Colon (tissue), 2 donors: ENCODE measurements at regions not wholly inside any gene's neighbourhood (a gene's known extent, or its start where the extent isn't known, plus 50 kb on each side); places are given as distances from the start of the nearest gene placed in this dataset.

Source experiments
- FAIRE-seq: peaks from 2 replicates; lab custom pipeline; 2012; peaks lifted over from hg19 to GRCh38; lab: Jason Lieb, UNC
- donor health status: control.
- donor health status: control.

- FAIRE-seq: no peak
Observed at GRCh38 chr9:30697958-30698357, 1686.5 kb upstream of the ACO1 start.

GRCh38 chr9:30711591-30711990 lies 1672.9 kb upstream of the ACO1 start:
- FAIRE-seq: no peak

- FAIRE-seq: no peak
Observed at GRCh38 chr9:30713243-30713642, 1671.2 kb upstream of the ACO1 start.

GRCh38 chr9:30714389-30714788 lies 1670.1 kb upstream of the ACO1 start:
- FAIRE-seq: no peak

GRCh38 chr9:30718483-30718882 lies 1666.0 kb upstream of the ACO1 start:
- no peak for FAIRE-seq

GRCh38 chr9:30722065-30722464 lies 1662.4 kb upstream of the ACO1 start:
- FAIRE-seq: no peak

- FAIRE-seq: no peak
Observed at GRCh38 chr9:30723656-30724055, 1660.8 kb upstream of the ACO1 start.

- FAIRE-seq: no peak
Observed at GRCh38 chr9:30732060-30732459, 1652.4 kb upstream of the ACO1 start.

GRCh38 chr9:30744871-30745270 lies 1639.6 kb upstream of the ACO1 start:
- FAIRE-seq: no peak

GRCh38 chr9:30746589-30746988 lies 1637.9 kb upstream of the ACO1 start:
- peak; percentile 76 for FAIRE-seq

GRCh38 chr9:30757723-30758122 lies 1626.7 kb upstream of the ACO1 start:
- no peak for FAIRE-seq

GRCh38 chr9:30758726-30759446 lies 1625.6 kb upstream of the ACO1 start:
- no peak for FAIRE-seq

GRCh38 chr9:30765318-30765717 lies 1619.1 kb upstream of the ACO1 start:
- no peak for FAIRE-seq

GRCh38 chr9:30771163-30771708 lies 1613.2 kb upstream of the ACO1 start:
- FAIRE-seq: no peak

- no peak for FAIRE-seq
Observed at GRCh38 chr9:30771760-30772159, 1612.7 kb upstream of the ACO1 start.

- no peak for FAIRE-seq
Observed at GRCh38 chr9:30773427-30773826, 1611.0 kb upstream of the ACO1 start.

GRCh38 chr9:30774326-30774725 lies 1610.1 kb upstream of the ACO1 start:
- no peak for FAIRE-seq

- FAIRE-seq: no peak
Observed at GRCh38 chr9:30775236-30775635, 1609.2 kb upstream of the ACO1 start.

- no peak for FAIRE-seq
Observed at GRCh38 chr9:30796764-30797163, 1587.7 kb upstream of the ACO1 start.

GRCh38 chr9:30799527-30800101 lies 1584.8 kb upstream of the ACO1 start:
- FAIRE-seq: no peak

- no peak for FAIRE-seq
Observed at GRCh38 chr9:30800421-30800820, 1584.0 kb upstream of the ACO1 start.

GRCh38 chr9:30812821-30813220 lies 1571.6 kb upstream of the ACO1 start:
- no peak for FAIRE-seq

- FAIRE-seq: no peak
Observed at GRCh38 chr9:30815585-30815984, 1568.9 kb upstream of the ACO1 start.

- no peak for FAIRE-seq
Observed at GRCh38 chr9:30845136-30845535, 1539.3 kb upstream of the ACO1 start.
